ENCODE measurements at regions not wholly inside any gene's neighbourhood (a gene's known extent, or its start where the extent isn't known, plus 50 kb on each side); places are given as distances from the start of the nearest gene placed in this dataset.

DNA sequence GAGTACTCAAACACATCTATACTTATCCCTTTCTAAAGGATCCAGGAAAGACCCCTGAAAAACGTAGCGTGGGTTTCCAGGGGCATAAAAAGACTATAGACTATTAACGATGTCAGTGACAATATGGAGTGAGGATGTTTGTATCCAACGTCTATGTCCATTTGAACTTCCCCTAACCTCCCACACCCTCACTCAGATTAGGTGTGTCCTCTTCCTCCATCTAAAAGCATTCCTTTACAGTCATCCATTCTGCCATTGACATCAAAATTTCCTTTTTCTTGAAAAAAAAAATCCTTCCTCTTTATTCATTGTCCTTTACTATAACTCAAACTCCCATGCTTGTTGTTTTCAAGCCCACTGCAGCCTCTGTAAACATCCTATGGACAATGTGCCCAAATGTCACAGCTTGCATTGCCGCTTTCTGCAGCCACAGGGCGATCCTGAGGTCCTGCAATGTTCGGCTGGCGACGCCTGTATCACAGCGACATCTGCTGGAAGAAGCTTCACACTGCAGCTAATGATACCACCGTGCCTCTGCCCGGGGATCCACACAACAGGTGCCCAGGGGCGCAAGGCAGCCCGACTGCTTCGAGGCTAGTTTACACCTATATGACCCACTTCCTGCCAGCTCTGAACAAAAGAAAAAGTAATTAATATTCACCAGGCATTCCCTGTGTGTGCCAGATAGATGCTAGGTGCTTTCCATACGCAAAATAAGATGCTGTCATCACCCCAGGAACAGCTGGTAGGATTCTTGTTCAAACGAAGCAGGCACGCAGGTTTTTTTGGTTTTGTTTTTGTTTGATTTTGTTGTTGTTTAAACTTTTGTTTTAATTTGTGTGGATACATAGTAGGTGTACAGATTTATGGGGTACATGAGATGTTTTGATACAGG is 267.9 kb upstream of the GHITM start:
- Histone ChIP-seq H3K27ac (ENCODE audit: low read depth, low read length) (no peak overlapping the region), H3K36me3 (ENCODE audit: control insufficient read depth in 2 of 3, insufficient read depth in 3 of 3, low read length in 3 of 3) (no peaks in the 10 kb centered on the region), H3K27me3 (ENCODE audit: control insufficient read depth in 2 of 2, insufficient read depth in 2 of 2, low read length in 2 of 2) (no peaks in the 10 kb centered on the region), H3K4me1 (ENCODE audit: control insufficient read depth in 2 of 2, insufficient read depth in 2 of 2, low read length in 2 of 2) (no peaks in the 10 kb centered on the region), H3K4me3 (ENCODE audit: low read length) (no peak overlapping the region), H3K9me3 (ENCODE audit: control insufficient read depth in 2 of 3, low read length in 3 of 3) (no peaks in the 10 kb centered on the region)
- H3K36me3 Mint-ChIP-seq = no peaks in the 10 kb centered on the region
- H3K4me3 Mint-ChIP-seq = no peak overlapping the region
- DNase-seq (peak; percentile 1 to 58 (median 20)), ATAC-seq (peak; percentile 77)
- no peak overlapping the region for H3K27ac Mint-ChIP-seq
- POLR2A ChIA-PET = no interaction called here
- no peaks in the 10 kb centered on the region for H3K4me1 Mint-ChIP-seq
- CTCF ChIA-PET = interaction anchor here (0.6 to 0.7 kb wide), 3 partner anchors 11 to 1819 kb away, joined by 3 to 4 read pairs (median 4); no protein-coding TSS in a partner anchor
- intact Hi-C loops (cut with micrococcal nuclease) = no loop called here
- no peaks in the 10 kb centered on the region for H3K9me3 Mint-ChIP-seq
- H3K27me3 Mint-ChIP-seq = peaks cover 0 to 11% (median 4%) of the 10 kb centered on the region in 5 donors

DNA sequence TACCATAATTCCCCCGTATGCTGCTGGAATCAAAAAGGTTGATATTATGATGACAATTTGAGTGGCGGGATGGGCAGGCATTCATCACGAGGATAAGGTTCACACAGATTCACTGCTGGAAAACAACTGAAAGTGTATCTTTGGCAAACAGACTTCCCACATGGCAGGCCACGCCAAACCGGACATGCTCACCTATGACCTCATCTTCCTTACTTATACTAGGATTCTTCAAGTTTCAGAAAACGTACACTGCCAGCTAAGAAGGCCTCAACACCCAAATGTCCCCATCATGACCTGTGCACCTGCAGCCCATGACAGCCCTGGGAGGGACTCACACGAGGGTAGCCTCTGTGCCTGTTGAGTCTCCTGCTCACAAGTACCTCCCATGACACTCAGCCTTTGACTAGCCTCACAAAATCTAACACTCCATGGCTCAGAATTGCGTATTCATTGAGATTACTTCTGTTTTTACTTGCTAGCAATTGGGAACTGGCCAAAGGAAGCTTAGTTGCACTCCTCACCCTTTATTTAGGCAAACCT is 259.0 kb upstream of the GHITM start:
- intact Hi-C loops (cut with micrococcal nuclease) = no loop called here
- H3K36me3 ChIP-seq (ENCODE audit: control insufficient read depth in 2 of 3, insufficient read depth in 3 of 3, low read length in 3 of 3) = no peaks in the 10 kb centered on the region
- Mint-ChIP-seq H3K4me1 (no peaks in the 10 kb centered on the region), H3K27me3 (peaks cover 0 to 32% (median 4%) of the 10 kb centered on the region in 5 donors), H3K9me3 (peaks cover 0 to 4% (median 0%) of the 10 kb centered on the region in 11 donors), H3K27ac (no peak overlapping the region), H3K36me3 (no peaks in the 10 kb centered on the region), H3K4me3 (no peak overlapping the region)
- H3K27ac ChIP-seq (ENCODE audit: low read depth, low read length) = no peak overlapping the region
- H3K4me3 ChIP-seq (ENCODE audit: low read length) = no peak overlapping the region
- DNase-seq = no peak
- no peaks in the 10 kb centered on the region for H3K27me3 ChIP-seq (ENCODE audit: control insufficient read depth in 2 of 2, insufficient read depth in 2 of 2, low read length in 2 of 2)
- no peaks in the 10 kb centered on the region for H3K4me1 ChIP-seq (ENCODE audit: control insufficient read depth in 2 of 2, insufficient read depth in 2 of 2, low read length in 2 of 2)
- POLR2A ChIA-PET = no interaction called here
- CTCF ChIA-PET = no interaction called here
- no peak for ATAC-seq
- no peaks in the 10 kb centered on the region for H3K9me3 ChIP-seq (ENCODE audit: control insufficient read depth in 2 of 3, low read length in 3 of 3)

DNA sequence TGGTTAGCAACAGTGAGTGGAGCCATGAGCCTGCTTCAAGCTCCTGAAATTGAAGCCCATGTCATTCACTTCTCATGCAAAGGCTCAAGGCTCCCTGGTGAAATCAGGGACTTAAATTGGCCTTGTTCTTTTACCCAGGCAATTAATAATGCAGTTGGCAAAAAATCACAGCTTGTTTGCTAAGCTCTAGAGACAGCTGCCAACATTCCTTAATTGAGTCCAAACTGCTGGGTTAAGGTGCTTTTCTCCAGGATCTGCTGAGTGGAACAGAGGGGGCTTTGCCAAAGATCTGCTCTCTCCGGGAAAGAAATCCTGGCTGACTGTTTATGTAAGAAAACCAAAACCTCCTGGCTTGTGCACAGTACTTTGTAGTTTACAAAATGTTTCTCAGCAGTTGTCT is 257.6 kb upstream of the GHITM start:
- Histone ChIP-seq H3K27me3 (ENCODE audit: control insufficient read depth in 2 of 2, insufficient read depth in 2 of 2, low read length in 2 of 2) (no peaks in the 10 kb centered on the region), H3K4me3 (ENCODE audit: low read length) (no peak overlapping the region), H3K4me1 (ENCODE audit: control insufficient read depth in 2 of 2, insufficient read depth in 2 of 2, low read length in 2 of 2) (no peaks in the 10 kb centered on the region), H3K9me3 (ENCODE audit: control insufficient read depth in 2 of 3, low read length in 3 of 3) (no peaks in the 10 kb centered on the region), H3K36me3 (ENCODE audit: control insufficient read depth in 2 of 3, insufficient read depth in 3 of 3, low read length in 3 of 3) (no peaks in the 10 kb centered on the region), H3K27ac (ENCODE audit: low read depth, low read length) (no peak overlapping the region)
- Mint-ChIP-seq H3K27ac (no peak overlapping the region), H3K9me3 (peaks cover 0 to 7% (median 0%) of the 10 kb centered on the region in 11 donors), H3K4me3 (no peak overlapping the region), H3K36me3 (no peaks in the 10 kb centered on the region), H3K4me1 (no peaks in the 10 kb centered on the region), H3K27me3 (peaks cover 0 to 24% (median 2%) of the 10 kb centered on the region in 5 donors)
- POLR2A ChIA-PET = no interaction called here
- CTCF ChIA-PET = no interaction called here
- intact Hi-C loops (cut with micrococcal nuclease) = no loop called here
- no peak for ATAC-seq
- DNase-seq = no peak

DNA sequence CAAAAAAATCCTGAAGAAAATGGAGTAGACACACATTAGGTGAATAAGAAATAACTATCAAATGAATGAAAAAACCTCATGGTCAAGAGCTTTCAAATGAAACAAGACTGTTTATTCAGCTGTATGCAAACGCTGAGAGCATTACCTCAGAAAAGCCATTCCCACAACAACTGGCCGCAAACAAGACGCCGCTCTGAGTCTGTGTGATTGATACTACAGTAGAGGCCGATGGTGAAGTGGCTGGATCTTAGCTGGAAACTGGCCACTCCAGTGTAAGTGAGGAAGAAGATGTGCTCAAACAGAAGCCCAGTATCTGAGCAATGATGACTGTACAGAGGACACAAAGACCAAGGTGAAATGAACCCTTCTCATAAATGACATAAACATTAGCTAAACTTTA is 252.4 kb upstream of the GHITM start:
- ChIA-PET CTCF (no interaction called here), POLR2A (no interaction called here)
- no peaks in the 10 kb centered on the region for H3K36me3 Mint-ChIP-seq
- ATAC-seq (no peak), DNase-seq (no peak)
- Histone ChIP-seq H3K27ac (ENCODE audit: low read depth, low read length) (no peak overlapping the region), H3K27me3 (ENCODE audit: control insufficient read depth in 2 of 2, insufficient read depth in 2 of 2, low read length in 2 of 2) (no peaks in the 10 kb centered on the region), H3K4me3 (ENCODE audit: low read length) (no peak overlapping the region), H3K36me3 (ENCODE audit: control insufficient read depth in 2 of 3, insufficient read depth in 3 of 3, low read length in 3 of 3) (no peaks in the 10 kb centered on the region), H3K9me3 (ENCODE audit: control insufficient read depth in 2 of 3, low read length in 3 of 3) (no peaks in the 10 kb centered on the region), H3K4me1 (ENCODE audit: control insufficient read depth in 2 of 2, insufficient read depth in 2 of 2, low read length in 2 of 2) (no peaks in the 10 kb centered on the region)
- H3K9me3 Mint-ChIP-seq = peaks cover 0 to 4% (median 0%) of the 10 kb centered on the region in 11 donors
- no peak overlapping the region for H3K27ac Mint-ChIP-seq
- H3K4me1 Mint-ChIP-seq = no peaks in the 10 kb centered on the region
- peaks cover 0 to 23% (median 11%) of the 10 kb centered on the region in 5 donors for H3K27me3 Mint-ChIP-seq
- H3K4me3 Mint-ChIP-seq = no peak overlapping the region
- intact Hi-C loops (cut with micrococcal nuclease) = no loop called here

DNA sequence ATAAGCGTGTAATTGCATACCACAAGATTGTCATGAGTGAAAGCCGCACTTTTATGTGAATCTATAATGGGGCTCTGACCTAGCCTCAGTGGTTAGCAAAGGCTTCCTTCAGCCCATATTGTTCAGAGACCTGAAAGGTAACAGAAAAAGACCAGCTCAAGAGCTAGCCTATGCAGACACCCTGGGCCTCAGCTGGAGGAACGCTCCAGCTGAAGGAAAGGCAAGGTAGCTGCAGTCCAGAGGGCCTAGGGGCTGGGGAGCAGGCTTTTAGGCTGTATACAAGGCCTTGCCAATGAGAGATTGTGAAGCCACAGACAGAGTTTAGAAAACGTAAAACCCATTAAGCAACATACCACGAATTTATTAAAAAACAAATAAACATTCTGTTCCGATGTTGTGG is 246.6 kb upstream of the GHITM start:
- Histone ChIP-seq H3K36me3 (ENCODE audit: control insufficient read depth in 2 of 3, insufficient read depth in 3 of 3, low read length in 3 of 3) (no peaks in the 10 kb centered on the region), H3K4me3 (ENCODE audit: low read length) (no peak overlapping the region), H3K4me1 (ENCODE audit: control insufficient read depth in 2 of 2, insufficient read depth in 2 of 2, low read length in 2 of 2) (no peaks in the 10 kb centered on the region), H3K27ac (ENCODE audit: low read depth, low read length) (no peak overlapping the region), H3K9me3 (ENCODE audit: control insufficient read depth in 2 of 3, low read length in 3 of 3) (no peaks in the 10 kb centered on the region), H3K27me3 (ENCODE audit: control insufficient read depth in 2 of 2, insufficient read depth in 2 of 2, low read length in 2 of 2) (no peaks in the 10 kb centered on the region)
- Mint-ChIP-seq H3K4me3 (no peak overlapping the region), H3K4me1 (no peaks in the 10 kb centered on the region), H3K27me3 (peaks cover 4 to 30% (median 10%) of the 10 kb centered on the region in 5 donors), H3K36me3 (no peaks in the 10 kb centered on the region), H3K9me3 (peaks cover 0 to 6% (median 0%) of the 10 kb centered on the region in 11 donors), H3K27ac (no peak overlapping the region)
- ATAC-seq (no peak), DNase-seq (no peak)
- POLR2A ChIA-PET = no interaction called here
- CTCF ChIA-PET = no interaction called here
- intact Hi-C loops (cut with micrococcal nuclease) = no loop called here

DNA sequence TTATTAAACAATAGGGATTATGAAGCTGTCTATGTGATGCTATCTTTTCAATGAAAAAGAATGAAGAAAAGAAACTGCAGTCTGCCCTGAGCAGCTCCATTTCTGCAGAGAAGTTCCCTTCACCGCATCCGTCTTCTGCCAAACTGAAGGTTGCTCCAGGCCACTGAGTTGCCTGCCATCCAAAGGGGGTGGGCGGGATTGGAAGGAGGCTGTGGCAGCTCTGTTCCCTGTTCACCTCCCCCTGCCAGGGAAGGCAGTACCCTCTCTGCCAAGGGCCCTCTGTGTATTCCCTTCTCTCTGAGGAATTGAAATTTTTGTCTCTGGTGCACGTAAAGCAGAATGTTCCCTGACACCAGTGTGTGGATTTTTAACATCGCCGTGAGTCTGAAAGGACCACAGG is 243.1 kb upstream of the GHITM start:
- ATAC-seq (no peak), DNase-seq (no peak)
- no peak overlapping the region for H3K4me3 Mint-ChIP-seq
- Histone ChIP-seq H3K36me3 (ENCODE audit: control insufficient read depth in 2 of 3, insufficient read depth in 3 of 3, low read length in 3 of 3) (no peaks in the 10 kb centered on the region), H3K4me1 (ENCODE audit: control insufficient read depth in 2 of 2, insufficient read depth in 2 of 2, low read length in 2 of 2) (no peaks in the 10 kb centered on the region), H3K27ac (ENCODE audit: low read depth, low read length) (no peak overlapping the region), H3K27me3 (ENCODE audit: control insufficient read depth in 2 of 2, insufficient read depth in 2 of 2, low read length in 2 of 2) (no peaks in the 10 kb centered on the region), H3K4me3 (ENCODE audit: low read length) (no peak overlapping the region), H3K9me3 (ENCODE audit: control insufficient read depth in 2 of 3, low read length in 3 of 3) (no peaks in the 10 kb centered on the region)
- ChIA-PET POLR2A (no interaction called here), CTCF (no interaction called here)
- peaks cover 0 to 12% (median 5%) of the 10 kb centered on the region in 11 donors for H3K9me3 Mint-ChIP-seq
- H3K4me1 Mint-ChIP-seq = no peaks in the 10 kb centered on the region
- H3K36me3 Mint-ChIP-seq = peaks cover 0 to 4% (median 0%) of the 10 kb centered on the region in 5 donors
- H3K27me3 Mint-ChIP-seq = peaks cover 0 to 14% (median 7%) of the 10 kb centered on the region in 5 donors
- intact Hi-C loops (cut with micrococcal nuclease) = no loop called here
- H3K27ac Mint-ChIP-seq = no peak overlapping the region

DNA sequence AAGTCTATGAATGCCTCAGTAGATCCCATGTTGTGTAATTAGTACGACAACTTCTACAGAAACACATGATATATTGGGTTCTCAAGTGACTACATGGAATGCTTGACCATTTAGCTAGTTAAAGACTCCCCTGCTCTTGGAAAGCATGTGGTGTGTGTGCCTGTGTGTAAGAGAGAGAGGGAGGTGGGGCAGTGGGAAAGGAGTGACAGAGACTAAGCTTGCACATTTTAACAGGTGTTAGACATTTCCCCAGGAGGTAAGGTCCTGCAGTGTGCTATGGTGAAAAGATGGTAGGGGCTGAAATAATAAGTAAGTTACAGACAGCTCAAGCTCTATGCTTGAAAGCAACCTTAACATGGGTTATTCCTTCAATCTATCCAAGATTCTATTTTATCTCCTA is 241.7 kb upstream of the GHITM start:
- H3K27ac Mint-ChIP-seq = no peak overlapping the region
- CTCF ChIA-PET = no interaction called here
- H3K4me1 Mint-ChIP-seq = no peaks in the 10 kb centered on the region
- intact Hi-C loops (cut with micrococcal nuclease) = no loop called here
- H3K4me3 Mint-ChIP-seq = no peak overlapping the region
- H3K4me3 ChIP-seq (ENCODE audit: low read length) = no peak overlapping the region
- ATAC-seq (no peak), DNase-seq (no peak)
- H3K36me3 ChIP-seq (ENCODE audit: control insufficient read depth in 2 of 3, insufficient read depth in 3 of 3, low read length in 3 of 3) = no peaks in the 10 kb centered on the region
- H3K9me3 ChIP-seq (ENCODE audit: control insufficient read depth in 2 of 3, low read length in 3 of 3) = no peaks in the 10 kb centered on the region
- peaks cover 0 to 9% (median 7%) of the 10 kb centered on the region in 5 donors for H3K27me3 Mint-ChIP-seq
- peaks cover 0 to 12% (median 5%) of the 10 kb centered on the region in 11 donors for H3K9me3 Mint-ChIP-seq
- POLR2A ChIA-PET = no interaction called here
- H3K27me3 ChIP-seq (ENCODE audit: control insufficient read depth in 2 of 2, insufficient read depth in 2 of 2, low read length in 2 of 2) = no peaks in the 10 kb centered on the region
- H3K36me3 Mint-ChIP-seq = peaks cover 0 to 4% (median 0%) of the 10 kb centered on the region in 5 donors
- H3K27ac ChIP-seq (ENCODE audit: low read depth, low read length) = no peak overlapping the region
- H3K4me1 ChIP-seq (ENCODE audit: control insufficient read depth in 2 of 2, insufficient read depth in 2 of 2, low read length in 2 of 2) = no peaks in the 10 kb centered on the region

All from naive thymus-derived CD4-positive, alpha-beta T cell (primary cell).